Kidney capillary endothelial cell (primary cell): ENCODE measurements at regions not wholly inside any gene's neighbourhood (a gene's known extent, or its start where the extent isn't known, plus 50 kb on each side); places are given as distances from the start of the nearest gene placed in this dataset.
A peak's percentile ranks its signal among the peaks of the same experiment; 100 is the strongest.
"Not testable (repeated sequence)": the region's sequence is repeated elsewhere in the genome, so short reads cannot be mapped to it uniquely, and the experiment has no call there.

Experiments used
- DNase-seq: peaks from one replicate; pipeline ENCODE4 v3.0.0-alpha.2; 2018; ENCODE audit warnings: low spot score

DNA sequence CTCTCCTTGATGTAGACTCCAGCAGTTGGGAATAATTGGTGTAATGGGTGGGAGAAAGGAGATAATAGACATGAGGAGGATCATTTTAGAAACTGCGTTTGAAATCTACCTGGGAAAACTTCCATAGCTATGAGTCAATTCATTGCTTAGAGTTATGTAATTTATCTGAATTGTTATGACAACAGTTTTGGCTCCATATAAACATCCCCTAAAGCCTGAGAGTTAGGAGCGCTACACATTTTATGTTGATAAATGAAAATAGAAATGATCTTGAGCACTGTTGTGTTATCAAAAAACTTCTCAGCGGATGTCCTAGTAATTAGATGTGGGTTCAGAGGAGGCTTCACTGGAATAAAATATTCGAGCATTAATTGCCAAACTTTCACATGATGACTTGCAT lies 573.4 kb downstream of the TSN start:
- DNase-seq = no peak

DNA sequence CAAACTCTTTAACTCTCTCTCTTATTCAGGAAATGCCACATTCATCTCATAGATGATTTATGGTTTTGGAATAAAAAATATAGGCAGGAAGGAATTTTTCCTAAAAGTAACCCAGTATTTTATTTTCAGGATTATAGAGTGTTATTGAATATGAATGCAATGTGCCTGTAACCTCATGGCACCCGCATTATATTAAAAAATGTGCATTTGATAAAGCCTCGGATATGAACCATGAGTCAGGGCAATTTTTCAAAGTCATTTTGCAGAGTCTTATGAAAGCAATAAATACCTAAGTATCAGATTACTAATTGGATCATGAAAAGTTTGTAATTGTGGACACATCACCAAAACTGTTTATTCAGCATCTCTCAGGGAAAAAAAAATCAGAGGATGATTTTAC lies 573.8 kb downstream of the TSN start:
- DNase-seq = no peak

DNA sequence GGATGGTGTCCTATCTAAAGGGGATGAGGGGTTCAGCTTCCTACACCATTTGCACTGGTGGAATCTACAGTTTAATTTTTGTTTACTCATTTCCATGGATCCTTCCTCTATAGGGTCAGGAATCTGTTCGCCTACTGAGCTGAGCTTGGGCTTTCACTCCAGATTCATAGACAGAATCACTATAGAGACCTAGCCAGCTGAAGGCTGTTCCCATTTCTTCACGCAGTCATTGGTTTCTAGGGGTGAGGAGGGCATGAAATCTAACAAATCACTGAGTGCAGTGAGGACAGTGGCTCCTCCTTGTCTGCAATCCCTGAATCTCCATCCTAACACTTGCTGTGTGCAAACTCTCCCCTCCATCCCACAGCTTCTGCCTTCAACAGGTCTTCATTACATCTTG lies 578.5 kb downstream of the TSN start:
- DNase-seq = no peak

DNA sequence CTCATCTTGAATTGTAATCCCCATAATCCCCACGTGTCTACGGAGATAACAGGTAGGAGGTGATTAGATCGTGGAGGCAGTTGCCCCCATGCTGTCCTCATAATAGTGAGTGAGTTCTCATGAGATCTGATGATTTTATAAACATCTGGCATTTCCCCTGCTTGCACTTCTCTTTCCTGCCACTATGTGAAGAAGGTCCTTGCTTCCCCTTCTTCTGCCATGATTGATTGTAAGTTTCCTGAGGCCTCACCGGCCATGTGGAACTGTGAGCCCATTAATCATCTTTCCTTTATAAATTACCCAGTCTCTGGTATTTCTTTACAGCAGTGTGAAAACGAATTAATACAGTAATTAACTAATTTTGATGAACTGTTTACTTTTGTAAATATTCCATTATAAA lies 582.5 kb downstream of the TSN start:
- DNase-seq = no peak

DNA sequence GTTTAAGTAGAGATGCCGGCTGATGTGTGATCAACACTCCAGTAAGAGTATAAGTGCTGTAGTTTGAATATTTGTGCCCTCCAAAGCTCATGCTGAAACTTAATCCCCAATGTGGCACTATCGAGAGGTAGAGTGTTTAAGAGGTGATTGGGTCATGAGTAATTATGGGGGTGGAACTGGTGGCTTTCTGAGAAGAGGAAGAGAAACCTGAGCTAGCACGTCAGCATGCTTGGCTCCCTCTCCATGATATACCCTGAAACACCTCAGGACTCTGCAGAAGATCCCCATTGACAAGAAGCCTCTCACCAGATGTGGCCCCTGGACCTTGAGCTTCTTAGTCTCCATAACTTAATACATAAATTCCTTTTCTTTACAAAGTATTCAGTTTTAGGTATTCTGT lies 584.8 kb downstream of the TSN start:
- no peak for DNase-seq

DNA sequence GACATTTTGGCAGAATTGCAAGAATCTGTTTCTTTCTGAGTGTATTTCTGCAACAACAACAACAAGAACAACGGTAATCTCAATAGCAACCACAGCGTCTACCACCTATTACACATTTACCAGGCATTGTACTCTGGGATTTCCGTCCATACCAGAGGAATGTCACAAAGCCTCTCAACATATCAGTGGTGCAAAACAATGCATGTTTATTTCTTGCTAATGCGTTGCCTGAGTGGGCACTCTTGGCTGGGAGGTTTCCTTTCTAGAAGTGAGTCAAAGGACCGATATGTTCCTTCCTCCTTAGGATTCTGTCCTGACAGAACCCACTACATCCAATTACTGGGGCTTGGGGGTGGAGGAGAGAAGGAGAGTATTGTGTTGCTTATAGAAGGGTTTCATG lies 585.6 kb downstream of the TSN start:
- DNase-seq = no peak

DNA sequence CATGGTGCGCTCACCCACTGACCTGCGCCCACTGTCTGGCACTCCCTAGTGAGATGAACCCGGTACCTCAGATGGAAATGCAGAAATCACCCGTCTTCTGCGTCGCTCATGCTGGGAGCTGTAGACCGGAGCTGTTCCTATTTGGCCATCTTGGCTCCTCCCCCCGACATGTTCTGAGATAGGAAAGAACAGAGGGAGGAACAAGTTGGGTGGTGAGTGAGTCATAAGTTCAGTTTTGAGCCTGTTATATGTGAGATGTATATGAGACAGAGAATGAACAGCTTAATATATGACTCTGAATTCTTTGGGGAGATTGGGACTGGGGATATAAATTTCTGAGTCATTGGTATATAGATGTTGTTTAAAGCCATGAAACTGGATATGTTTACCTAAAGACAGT lies 596.7 kb downstream of the TSN start:
- not testable (repeated sequence) for DNase-seq

DNA sequence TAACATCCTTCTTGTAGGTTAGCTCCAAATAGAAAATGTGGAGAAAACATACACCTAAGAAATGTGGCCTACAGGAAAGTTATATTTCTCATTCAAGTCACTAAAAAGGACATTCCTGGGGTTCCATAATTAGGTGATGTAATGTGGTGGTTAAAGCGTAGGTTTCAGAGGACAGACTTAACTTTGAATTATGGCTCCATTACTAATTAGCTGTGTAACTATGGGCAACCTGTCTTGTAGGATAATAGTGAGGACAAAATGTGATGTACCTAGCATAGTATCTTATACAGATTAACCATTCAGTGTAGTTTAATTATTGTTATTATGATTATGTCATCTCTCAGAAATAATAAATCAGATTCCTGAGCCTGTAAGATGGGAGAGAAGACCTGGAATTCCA lies 602.5 kb downstream of the TSN start:
- DNase-seq = no peak

DNA sequence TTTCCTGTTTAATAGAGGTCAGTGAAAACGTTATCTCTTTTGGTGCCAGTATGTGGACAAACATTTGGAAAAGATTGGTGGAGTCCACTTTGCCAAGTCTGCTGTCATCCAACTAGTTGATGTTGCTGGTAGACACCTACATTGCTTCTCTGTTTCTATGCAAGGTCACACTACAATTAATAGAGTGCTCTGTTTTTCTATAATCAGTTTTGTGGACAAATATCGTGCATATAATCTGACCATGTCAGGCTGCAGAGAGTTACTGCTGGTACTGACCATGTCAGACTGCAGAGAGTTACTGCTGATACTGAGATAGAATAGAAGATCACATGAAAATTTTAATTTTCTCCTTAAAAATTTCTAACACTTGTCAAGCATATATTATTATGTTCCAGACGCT lies 603.3 kb downstream of the TSN start:
- DNase-seq = no peak

DNA sequence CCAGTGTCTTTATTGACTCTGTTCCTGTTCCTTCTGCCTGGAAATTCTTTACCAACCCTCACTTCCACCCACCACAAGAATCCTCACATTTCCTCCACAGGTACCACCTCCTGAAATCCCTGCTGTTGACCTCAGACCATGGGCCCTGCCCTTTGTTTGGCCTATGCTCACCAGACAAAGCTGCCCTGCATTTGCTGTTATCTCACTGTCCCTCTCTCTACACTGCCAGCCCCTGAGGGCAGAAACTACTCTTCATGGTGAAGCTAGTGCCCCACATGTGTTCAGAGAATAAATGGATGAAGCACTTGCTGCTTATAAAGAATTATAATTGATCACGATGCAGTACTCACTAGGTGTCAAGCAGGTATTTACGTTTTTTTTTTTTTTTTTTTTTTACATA lies 608.4 kb downstream of the TSN start:
- no peak for DNase-seq

DNA sequence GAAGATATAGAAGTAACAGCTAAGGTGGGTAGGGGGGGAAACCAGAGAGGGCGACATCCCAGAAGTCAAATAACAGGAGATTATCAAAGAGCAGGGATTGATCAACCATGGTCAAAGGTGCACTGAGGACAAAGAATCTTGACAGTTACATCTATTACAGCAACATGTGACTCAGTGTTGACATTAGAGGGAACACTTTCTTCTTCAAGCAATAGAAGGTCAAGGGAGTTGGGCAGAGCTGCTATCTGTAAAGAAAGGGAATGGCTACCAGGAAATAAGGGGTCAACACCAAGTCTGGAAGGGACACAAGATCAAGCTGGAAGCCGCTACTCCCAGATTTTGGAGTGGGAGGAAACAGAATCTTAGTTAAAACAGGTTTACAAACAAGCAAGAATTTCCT lies 611.0 kb downstream of the TSN start:
- DNase-seq = no peak

DNA sequence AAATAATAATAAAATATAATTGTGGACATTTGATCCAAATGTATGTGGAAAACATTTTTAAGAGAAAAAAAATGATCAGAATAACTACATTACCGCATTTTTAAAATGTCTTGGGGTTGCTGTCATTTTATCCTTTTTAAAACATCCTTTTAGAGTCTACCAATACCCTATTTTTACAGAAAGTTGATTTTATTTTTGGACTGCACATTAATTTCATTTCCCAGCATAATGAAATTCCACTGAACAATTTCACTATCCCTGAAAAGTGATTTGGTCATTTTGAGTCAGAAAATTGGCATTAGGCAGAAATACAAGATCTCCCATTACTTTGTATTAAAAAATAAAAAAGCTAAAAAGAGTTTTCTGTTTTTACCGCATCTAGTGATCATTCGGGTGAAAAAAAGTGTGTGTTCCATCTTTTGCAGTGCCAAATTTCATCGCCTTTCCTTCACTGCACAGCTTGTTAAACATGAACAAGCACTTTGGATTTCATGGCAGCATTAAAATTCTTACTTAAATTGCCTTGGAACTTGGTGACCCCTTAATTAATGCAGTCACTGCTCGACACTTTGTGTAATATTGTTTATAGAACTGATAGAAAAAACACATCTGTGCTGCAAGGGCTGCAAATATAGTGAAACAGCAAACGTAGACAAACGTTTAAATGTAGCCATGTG lies 611.7 kb downstream of the TSN start:
- DNase-seq = no peak

DNA sequence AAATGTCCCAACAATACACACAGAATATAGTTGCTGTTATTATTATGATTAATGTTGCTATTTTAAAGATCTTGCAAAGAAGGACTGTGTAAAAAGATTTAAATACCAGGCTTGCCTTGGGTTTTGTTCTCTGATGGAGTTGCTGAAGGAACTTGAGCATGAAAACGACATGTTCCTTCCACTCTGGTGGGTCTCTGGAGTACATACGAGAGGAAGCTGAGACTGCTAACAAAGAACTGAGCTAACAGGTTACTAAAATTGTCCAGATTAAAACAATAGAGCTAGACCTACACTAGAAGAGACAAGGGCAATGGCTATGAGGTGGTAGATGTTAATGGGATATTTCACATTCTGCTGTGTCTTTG lies 612.2 kb downstream of the TSN start:
- DNase-seq = no peak

DNA sequence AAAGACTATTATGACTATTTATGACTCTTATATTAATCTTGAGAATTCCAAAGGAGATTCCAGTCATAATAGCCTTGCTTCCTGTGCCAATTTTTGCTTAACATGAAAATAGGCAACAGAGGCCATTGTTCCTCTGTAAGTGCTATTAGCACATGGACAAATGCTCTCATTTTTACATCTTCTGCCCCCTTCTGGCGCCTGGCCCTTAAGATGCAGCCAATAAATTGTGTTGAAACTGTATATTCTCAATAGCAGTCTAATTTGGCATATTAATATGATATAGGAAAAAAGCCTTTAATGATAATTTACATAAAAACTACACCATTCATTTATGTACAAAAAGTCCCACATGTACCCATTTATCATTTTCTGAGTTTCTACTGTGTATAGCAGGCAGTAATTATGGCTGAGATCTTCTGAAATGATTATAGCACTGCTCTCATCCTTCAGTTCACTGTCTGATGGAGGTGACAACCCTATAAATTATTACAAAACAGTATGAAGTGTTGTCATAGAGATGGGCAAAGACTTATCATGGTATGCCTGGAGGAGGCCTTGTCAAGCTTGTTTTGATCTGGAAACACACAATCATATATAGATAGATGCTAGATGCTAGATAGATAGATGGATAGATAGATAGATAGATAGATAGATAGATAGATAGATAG lies 613.3 kb downstream of the TSN start:
- peak; percentile 7 for DNase-seq

DNA sequence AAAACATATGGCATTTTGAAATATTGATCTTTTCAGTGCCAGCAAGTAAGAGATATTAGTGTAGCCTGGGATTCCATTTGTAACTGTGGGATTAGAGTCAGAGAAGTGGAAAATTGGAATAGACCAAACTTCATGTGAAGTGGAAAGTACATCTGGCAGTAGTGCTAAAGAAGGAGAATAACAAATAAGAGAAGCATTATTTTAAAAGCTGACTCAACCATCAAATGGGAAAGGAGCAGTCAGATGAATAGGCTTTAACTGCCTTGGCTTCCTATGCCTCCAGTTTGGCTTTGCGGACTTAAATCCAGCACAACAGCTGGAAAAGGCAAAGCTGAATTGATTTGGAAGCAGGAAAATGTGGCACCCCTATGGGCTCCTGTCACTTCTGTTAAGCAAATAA lies 623.1 kb downstream of the TSN start:
- DNase-seq = no peak

DNA sequence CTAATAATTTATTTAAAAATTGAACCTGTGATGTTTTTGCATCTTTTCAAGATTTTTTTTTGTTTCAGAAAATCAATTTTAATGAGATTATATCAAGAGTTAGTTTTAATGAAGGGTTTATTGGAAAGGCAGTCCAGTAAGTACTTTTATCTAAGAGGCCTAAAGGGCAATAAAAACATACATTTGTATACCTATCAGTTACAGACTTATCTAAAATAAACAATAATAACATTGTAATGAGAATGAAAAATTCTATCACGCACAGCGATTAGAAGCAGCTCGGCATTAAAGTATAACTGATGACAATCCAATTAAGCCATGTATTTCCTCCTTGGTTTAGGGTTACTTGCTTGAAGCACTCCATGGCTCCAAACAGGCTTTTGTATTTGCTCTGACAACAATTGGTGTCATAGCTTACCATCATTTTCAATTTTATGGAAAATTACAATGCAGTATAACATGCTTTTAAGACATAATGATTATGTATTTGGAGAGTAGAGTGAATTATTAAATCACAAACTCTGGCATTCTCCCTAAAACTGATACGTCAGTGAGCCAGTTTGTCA lies 629.4 kb downstream of the TSN start:
- no peak for DNase-seq

DNA sequence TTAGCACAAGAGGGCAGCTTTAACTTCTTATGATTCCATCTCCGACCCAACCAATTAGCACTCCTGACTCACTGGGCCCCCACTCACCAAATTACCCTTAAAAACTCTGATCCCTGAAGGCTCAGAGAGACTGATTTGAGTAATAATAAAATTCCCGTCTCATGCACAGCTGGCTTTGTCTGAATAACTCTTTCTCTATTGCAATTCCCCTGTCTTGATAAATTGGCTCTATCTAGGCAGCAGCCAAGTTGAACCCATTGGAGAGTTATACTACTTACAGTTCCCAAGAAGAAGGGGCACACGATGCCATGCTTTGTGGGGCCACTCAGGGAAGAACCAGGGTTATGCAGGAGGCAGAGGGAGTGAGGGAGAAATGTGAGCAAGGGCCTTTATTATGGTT lies 632.8 kb downstream of the TSN start:
- no peak for DNase-seq

DNA sequence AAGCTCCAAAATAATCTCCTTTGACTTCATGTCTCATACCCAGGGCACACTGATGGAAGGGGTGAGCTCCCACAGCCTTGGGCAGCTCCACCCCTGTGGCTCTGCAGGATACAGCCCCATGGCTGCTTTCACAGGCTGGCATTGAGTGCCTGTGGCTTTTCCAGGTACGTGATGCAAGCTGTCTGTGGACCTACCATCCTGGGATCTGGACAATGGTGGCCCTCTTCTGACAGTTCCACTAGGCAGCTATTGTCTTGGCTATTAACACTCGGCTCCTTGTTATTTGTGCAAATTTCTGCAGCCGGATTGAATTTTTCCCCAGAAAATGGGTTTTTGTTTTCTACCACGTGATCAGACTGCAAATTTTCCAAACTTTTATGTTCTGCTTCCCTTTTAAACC lies 634.2 kb downstream of the TSN start:
- no peak for DNase-seq

DNA sequence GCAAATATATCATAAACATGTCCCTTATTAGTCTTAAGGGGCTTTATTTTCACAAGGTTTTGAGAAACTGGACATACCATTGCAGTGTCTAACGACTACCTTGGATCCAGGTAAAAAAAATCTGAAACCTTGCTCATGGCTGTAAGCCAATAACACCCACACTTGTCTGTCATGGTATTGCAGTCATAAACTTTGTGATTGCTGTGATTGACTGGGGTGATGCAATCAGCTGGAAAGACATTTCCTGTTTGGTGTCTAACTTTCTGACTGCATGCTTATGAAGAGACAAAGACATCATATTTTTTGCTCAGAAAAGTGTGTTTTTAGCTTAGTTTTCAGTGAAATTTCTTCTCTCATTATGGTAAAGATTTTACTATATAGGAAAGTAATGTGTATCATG lies 635.0 kb downstream of the TSN start:
- no peak for DNase-seq

DNA sequence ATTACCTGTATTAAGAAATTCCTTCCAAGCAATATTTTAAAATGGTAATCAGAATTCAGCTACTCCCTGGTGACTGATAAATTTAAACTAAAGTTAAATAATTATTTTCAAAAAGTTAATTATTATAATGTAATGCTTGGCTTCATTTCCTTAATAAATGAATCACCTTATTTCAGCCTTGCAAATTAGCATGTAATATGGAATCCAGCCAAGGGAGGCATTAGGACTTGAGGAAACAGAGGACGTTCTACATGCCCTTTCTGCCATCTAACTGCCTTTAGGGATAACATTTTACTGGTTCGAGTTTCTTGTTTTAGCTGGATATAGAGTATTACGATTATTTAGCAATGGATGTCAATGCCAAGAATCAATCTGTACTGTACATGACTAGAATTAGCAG lies 636.3 kb downstream of the TSN start:
- DNase-seq = no peak

DNA sequence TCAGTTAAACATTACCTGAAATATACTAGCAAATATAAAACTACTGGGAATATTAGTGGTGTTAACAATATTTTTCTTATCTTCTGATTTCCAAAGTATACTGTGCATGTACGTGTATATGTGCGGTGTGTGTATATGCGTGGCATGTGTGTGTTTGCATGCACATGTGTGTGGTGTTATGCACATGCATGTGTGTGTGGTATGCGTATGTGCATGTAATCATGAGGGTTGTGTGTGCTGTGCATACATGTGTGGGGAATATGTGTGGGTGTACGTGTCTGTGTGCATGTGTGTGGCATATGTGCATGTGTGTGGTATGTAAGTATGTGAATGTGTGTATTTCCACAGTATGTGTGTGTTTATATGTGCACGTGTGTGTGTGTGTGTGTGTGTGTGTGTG lies 640.2 kb downstream of the TSN start:
- DNase-seq = no peak

DNA sequence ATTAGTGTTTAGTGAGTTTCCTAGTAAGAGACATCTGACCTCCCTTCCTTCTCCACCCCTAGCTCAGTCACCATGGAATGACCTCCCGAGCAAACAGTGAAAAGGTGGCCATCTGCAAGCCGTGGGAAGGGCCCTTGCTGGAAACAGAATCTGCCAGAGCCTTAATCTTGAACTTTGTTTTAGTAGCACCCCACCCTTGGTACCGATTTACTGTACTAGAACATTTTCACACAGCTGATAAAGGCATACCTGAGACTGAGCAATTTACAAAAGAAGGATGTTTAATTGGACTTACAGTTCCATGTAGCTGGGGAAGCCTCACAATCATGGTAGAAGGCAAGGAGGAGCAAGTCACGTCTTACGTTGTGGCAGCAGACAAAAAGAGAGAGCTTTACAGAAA lies 655.8 kb downstream of the TSN start:
- DNase-seq = no peak

DNA sequence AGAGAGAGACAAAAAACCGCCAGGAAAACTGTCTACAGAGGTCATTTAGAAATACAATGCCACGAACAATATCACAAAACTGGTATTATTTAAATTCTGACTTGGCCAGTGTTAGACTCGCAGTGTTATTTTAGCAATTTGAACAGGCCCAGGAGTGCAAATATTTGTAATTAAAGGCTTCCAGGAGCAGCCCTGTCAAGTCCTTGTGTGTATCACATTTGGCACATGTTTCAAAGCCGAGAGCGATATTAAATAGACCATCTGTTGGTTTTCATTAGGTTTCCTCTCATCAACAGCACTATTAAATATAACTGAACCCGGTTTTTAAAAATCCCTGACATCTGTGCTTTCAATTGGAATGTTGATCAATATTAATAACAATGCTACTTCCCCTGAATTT lies 656.9 kb downstream of the TSN start:
- no peak for DNase-seq

DNA sequence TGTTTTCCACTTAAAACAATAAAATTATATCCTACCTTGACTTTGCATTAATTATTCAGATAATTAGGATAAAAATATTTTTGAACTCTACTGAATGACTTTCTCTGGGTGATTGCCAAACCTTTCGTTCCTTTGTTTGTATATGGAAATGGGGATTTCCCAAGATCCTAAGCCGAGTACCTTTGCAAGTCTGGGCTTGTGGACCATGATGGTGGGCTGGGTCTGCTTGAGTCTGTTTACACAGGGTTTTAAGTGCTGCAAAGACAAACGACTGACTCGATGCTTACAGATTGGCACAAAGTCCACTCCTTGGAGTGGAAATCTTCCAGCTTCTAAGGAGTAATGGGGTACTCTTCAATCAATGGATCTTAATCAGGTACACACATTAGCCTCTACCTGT lies 659.5 kb downstream of the TSN start:
- no peak for DNase-seq
